ACHN (cell line): ENCODE measurements at regions not wholly inside any gene's neighbourhood (a gene's known extent, or its start where the extent isn't known, plus 50 kb on each side); places are given as distances from the start of the nearest gene placed in this dataset.
"Not testable (repeated sequence)": the region's sequence is repeated elsewhere in the genome, so short reads cannot be mapped to it uniquely, and the experiment has no call there.

Source experiments
- DNase-seq: peaks from one replicate; pipeline ENCODE4 v3.0.0-alpha.2; 2015
- in situ Hi-C: cut with HindIII; loops from 2 replicates; pipeline ENCODE4 v1.10.0; 2017; ENCODE audit warnings: low sequenced_read_pairs, low pct_ligation_motif_present, low pct_unique_long_range_greater_than_20kb

DNA sequence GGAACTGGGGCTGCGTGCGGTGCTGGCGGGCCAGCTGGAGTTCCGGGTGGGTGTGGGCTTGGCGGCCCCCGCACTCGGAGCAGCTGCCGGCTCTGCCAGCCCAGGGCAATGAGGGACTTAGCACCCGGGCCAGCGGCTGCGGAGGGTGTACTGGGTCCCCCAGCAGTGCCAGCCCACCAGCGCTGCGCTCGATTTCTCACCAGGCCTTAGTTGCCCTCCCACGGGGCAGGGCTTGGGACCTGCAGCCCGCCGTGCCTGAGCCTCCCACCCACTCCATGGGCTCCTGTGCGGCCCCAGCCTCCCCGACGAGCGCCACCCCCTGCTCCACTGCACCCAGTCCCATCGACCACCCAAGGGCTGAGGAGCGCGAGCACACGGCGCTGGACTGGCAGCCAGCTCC, 126.0 kb upstream of the SPATA12 start:
- DNase-seq, in situ Hi-C loops: not testable (repeated sequence)

GRCh38 chr3:56933803-56934202, 126.7 kb upstream of the SPATA12 start:
- in situ Hi-C loops, result no loop called here
- DNase-seq, result no peak

- no peak for DNase-seq
- in situ Hi-C loops, result no loop called here
These were observed 127.6 kb upstream of the SPATA12 start for GRCh38 chr3:56932866-56933265.

GRCh38 chr3:56931836-56932235, 128.6 kb upstream of the SPATA12 start:
- in situ Hi-C loops, result no loop called here
- no peak for DNase-seq

DNA sequence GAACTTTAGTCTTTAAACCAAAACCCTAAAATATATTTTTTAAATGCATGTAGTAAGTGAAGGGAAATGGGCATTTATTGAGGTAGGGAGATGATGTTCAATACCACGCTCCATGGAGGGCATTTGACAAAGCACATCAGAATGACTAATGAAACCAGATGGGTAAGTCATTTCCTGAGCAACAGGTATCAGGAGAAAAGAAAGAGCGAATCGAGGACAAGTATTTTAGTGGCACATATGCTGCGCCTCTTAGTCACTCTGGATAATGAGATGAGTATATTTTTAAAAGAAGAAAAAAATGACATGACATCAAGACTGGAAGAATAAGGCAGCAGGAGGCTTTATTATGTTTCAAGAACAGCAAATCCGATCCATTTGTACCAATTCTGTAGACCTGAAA, 129.0 kb upstream of the ARHGEF3 start:
- DNase-seq, result no peak

DNA sequence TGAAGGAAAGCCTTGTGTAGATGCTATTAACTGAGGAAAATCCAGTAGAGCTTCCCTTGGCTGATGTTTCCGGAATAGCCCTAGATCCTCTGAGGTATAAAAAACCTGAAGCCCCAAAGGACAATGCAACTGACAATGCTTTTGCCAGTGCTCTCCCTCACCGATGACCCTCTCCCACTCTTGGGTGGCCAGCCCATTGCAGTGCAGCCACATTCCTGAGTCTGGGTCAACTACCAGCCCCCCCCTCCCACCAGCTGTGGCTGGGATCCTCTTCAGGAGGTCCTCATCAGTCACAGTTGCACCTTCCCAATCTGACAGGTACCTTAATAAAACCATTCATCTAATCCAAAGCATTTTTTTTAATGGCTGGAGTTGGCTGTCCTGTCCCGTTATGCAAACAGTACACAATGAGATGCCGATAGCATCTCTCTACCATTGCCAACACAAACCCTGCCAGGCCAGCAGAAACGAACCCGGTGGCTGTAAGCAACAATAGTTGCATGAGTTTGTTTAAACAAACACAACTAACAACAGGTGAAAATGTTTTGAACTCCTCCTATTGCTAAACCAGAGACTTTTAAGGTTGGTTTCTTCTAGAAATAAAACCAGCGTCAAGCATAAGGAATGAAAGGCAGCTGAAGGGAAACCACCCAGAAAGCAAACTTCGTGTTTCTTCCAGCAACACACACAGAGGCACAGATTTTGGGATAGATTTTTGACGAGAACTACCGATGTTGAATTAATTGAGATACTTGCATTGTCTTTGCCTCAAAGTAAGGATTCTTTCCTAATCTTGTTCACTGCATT, 128.3 kb upstream of the ARHGEF3 start:
- in situ Hi-C loops, result no loop called here
- DNase-seq, result no peak

More for the DNA sequence above, 129.0 kb upstream of the ARHGEF3 start:
- in situ Hi-C loops, result no loop called here

- in situ Hi-C loops, result no loop called here
- DNase-seq, result no peak
These were observed 126.8 kb upstream of the ARHGEF3 start for GRCh38 chr3:56928379-56929068.

GRCh38 chr3:56927855-56928254, 126.1 kb upstream of the ARHGEF3 start:
- in situ Hi-C loops, result no loop called here

DNA sequence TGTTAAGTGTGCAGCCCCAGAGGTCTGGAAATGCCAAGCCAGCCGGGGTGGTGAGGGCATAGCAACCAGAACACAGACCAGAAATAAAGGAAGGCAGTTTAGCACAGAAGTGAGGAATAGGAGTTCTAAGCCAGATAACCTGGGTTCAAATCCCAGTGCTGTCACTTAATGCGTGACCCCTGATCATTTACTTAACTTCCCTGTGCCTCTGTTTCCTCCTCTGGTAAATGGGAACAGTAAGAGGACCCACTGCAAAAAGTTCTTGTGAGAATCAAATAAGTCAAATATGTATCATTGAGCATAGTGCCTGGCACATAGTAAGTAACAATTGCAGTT, 125.2 kb upstream of the ARHGEF3 start:
- no peak for DNase-seq
- in situ Hi-C loops, result no loop called here

More at GRCh38 chr3:56927855-56928254, 126.1 kb upstream of the ARHGEF3 start:
- DNase-seq, result no peak

DNA sequence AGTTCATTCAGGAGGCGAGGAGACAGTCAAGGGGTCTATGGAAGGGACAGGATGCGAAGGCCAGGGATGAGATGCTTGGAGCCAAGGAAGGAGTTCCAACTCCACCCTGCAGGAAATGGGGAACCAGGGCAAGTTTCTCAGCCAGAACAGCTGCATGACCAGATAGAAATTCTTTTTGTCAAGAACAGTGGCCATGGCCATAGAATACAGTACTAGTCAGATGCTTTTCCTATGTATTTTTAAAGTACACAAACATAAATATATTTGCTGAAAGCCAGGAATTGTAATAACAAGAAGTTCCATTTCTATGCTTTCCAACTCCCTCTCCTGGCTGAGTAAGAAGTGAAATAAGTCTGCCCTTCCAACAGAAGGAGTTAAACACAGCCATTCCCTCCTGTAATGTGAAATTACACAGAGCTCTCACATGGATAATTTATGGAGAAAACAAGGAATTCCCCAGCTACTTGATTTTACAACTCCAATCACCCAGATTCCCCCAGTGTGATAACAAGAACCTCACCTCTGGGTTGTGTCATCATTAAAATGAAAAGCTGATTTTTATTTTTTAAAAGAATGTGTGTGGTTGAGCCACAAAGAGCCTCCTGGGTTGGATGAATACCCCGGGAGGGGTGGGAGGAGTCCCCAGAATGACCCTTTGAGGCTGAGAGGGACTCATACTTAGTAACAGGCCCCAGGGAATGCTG, 124.6 kb upstream of the ARHGEF3 start:
- in situ Hi-C loops, result no loop called here

GRCh38 chr3:56924700-56925099, 123.0 kb upstream of the ARHGEF3 start:
- not testable (repeated sequence) for DNase-seq

More for the DNA sequence above, 124.6 kb upstream of the ARHGEF3 start:
- peak; percentile 6 for DNase-seq

DNA sequence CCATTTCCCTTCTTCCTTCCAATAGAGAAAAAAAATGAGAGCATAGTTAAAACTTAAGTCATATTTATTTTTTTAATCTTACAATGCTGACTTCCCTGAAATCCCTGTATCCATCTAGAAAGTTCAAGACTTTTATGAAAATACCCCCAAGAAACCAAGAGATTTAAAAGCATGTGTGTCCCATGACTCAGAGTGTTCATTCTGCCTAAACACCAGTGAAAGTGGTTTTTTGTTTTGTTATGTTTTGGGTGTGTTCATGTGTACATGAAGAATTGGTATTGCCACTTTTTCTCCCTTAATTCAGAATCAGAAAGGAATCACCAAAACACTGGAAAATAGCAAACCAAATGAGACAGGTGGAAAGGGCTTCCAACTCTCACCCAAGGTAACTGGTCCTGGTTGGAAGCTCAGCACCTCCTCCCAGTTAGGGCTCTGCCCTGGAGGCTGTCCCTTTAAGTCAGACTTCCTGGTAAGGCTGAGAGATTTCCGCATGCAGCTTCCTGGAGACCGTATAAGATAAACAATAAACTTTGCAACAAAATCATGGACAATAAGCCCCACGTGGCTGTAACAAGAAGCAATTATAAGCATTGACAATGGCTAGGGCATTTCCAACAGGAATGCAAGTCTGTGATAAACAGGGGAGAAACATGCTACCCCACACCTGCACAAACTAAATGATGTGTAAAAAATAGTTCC, 121.9 kb upstream of the ARHGEF3 start:
- DNase-seq, result peak; percentile 6
- in situ Hi-C loops, result no loop called here

More at GRCh38 chr3:56924700-56925099, 123.0 kb upstream of the ARHGEF3 start:
- in situ Hi-C loops, result not testable (repeated sequence)

- in situ Hi-C loops, result no loop called here
- no peak for DNase-seq
These were observed 120.1 kb upstream of the ARHGEF3 start for GRCh38 chr3:56921573-56922453.

- in situ Hi-C loops, result no loop called here
These were observed 118.0 kb upstream of the ARHGEF3 start for GRCh38 chr3:56919797-56920195.

DNA sequence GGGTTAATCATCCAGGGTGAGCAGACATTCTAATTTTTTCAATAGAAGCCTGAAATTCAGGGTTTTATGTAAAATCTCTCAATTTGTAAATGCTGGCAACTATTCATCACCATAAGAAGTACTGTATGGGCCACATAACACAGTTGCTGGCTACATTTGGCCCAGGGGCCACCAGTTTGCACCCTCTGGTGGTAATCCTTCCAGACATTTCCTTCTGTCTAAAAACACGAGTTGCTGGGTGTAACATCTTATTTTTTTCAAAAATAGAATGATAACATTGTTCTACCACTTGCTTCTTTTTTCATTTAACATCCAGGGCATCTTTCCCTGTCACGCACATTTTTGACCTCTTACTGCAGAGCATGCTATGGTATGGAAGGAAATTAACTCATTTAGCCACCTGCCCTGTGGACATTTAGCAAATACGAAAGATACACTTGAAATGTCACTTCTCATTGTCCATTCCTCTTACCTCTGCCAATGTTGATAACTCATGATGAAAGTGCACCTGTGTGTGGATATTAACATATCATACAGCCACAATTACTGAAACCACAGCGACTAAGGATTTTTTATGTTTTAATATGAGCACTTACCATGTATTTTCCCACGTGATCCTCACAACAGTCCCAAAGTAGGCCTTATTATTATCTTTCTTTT, 117.5 kb upstream of the ARHGEF3 start:
- in situ Hi-C loops, result no loop called here

More at GRCh38 chr3:56919797-56920195, 118.0 kb upstream of the ARHGEF3 start:
- no peak for DNase-seq

DNA sequence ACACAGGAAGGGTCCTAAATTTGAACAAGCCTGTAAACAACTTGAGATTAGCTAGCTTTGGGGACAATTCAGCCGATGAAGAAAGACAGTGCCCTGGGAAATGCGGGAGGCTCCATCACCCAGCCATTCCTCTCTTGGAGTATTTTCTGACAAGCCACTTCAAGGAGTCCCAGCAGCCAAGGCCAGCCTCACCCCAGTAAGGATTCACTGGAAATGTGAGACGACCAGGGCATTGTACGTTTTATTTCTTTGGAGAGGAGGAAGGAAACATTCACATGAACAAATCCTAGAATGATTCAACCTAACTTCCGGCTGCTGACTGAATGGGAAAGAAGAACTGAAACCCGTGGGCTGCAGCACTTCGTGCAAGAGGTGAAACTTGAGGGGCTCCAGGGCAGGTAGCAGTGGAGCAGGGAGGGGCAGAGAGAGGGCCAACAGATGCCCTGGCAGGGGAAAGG, 116.4 kb upstream of the ARHGEF3 start:
- in situ Hi-C loops, result no loop called here
- no peak for DNase-seq

More for the DNA sequence above, 117.5 kb upstream of the ARHGEF3 start:
- DNase-seq, result no peak

DNA sequence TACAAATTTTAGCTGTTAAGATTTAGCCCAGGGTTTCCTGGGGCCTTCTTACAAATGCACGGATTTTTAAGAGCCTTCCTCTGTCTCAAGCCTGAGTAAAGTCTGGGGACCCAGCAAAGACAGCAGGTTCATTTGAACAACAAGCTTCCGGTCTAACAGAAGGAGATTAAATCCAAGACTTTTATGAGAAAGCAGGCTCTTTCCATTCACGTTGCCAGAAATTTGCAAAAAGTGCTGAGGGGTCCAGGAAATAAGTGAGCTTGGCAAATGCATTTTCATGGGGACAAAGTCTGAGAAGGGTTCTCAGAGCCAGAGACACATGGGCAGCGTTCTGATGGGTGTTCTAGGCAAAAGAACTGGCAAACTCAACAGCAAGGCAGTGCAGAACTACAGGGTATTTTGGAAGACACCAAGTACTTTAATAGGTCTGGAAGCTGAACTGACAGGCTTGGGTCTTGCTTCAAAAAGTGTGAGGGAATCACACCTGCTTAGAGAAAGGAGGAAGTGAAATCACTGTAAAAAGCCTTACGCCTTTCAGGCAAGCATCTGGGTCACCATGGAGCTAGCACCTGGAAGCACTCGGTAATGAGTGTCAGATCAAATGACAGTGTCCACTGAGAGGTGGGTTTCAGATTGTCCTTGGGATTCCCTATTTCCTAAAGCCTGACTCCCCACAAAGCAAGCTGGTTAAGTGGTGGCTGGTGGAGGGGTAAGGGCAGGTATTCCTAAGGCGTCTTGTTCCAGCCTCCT, 115.8 kb upstream of the ARHGEF3 start:
- no peak for DNase-seq
- in situ Hi-C loops, result no loop called here
